Osteoblast (primary cell): ENCODE measurements at regions not wholly inside any gene's neighbourhood (a gene's known extent, or its start where the extent isn't known, plus 50 kb on each side); places are given as distances from the start of the nearest gene placed in this dataset.

Experiments
- DNase-seq: peaks from one replicate; pipeline ENCODE4 v3.0.0; 2011; ENCODE audit warnings: low spot score, mixed read lengths; ENCODE audit not compliant: insufficient read length; ENCODE audit errors: missing footprints
- H2AFZ ChIP-seq: 2 replicates; pipeline ENCODE4 v1.6.0; 2011; ENCODE audit warnings: mild to moderate bottlenecking, low read length
- H3K27ac ChIP-seq: 2 replicates; pipeline ENCODE4 v1.5.1; 2011; ENCODE audit warnings: mild to moderate bottlenecking, low read depth, low read length, moderate library complexity
- H3K27me3 ChIP-seq: 2 replicates; pipeline ENCODE4 v1.6.0; 2012; ENCODE audit warnings: mild to moderate bottlenecking, control low read depth, inconsistent platforms, low read length, moderate library complexity; ENCODE audit not compliant: insufficient read depth
- H3K36me3 ChIP-seq: 2 replicates; pipeline ENCODE4 v1.5.1; 2011; ENCODE audit warnings: mild to moderate bottlenecking, low read length, control low read depth, moderate library complexity; ENCODE audit not compliant: insufficient read depth
- H3K4me1 ChIP-seq: 2 replicates; pipeline ENCODE4 v1.5.1; 2011; ENCODE audit warnings: mild to moderate bottlenecking, low read length, control low read depth, moderate library complexity; ENCODE audit not compliant: insufficient read depth
- H3K4me2 ChIP-seq: 2 replicates; pipeline ENCODE4 v1.6.0; 2011; ENCODE audit warnings: mild to moderate bottlenecking, low read length; ENCODE audit not compliant: insufficient read depth
- H3K4me3 ChIP-seq: fragments of 200-600 bp; sonication (generic); 3 replicates; pipeline ENCODE4 v1.5.1; 2012; ENCODE audit warnings: mild to moderate bottlenecking, low read length, inconsistent platforms; ENCODE audit not compliant: insufficient read depth
- H3K79me2 ChIP-seq: 2 replicates; pipeline ENCODE4 v1.6.0; 2012; ENCODE audit warnings: mild to moderate bottlenecking, low read length, control low read depth, inconsistent platforms; ENCODE audit not compliant: insufficient read depth
- H3K9me3 ChIP-seq: 2 replicates; pipeline ENCODE4 v1.5.1; 2011; ENCODE audit warnings: low read depth, low read length, control low read depth
- H4K20me1 ChIP-seq: 2 replicates; pipeline ENCODE4 v1.6.0; 2012; ENCODE audit warnings: mild to moderate bottlenecking, low read length, control low read depth; ENCODE audit not compliant: insufficient read depth
- CTCF ChIP-seq: IDR thresholded peaks from 2 replicates; pipeline ENCODE4 v1.5.1; 2011; ENCODE audit warnings: mild to moderate bottlenecking, low read depth, low read length, moderate library complexity; ENCODE audit errors: extremely low read depth

GRCh38 chr11:57047610-57048009, 58.9 kb downstream of the OR5AK2 start:
- no peaks in the 10 kb centered on the region for H3K27me3 ChIP-seq
- H4K20me1 ChIP-seq, result no peaks in the 10 kb centered on the region
- no peaks in the 10 kb centered on the region for H3K36me3 ChIP-seq
- TF ChIP-seq CTCF, result no peak
- H3K27ac ChIP-seq, result no peak overlapping the region
- no peak overlapping the region for H3K4me3 ChIP-seq
- H3K9me3 ChIP-seq, result no peaks in the 10 kb centered on the region
- H3K79me2 ChIP-seq, result no peaks in the 10 kb centered on the region
- DNase-seq, result no peak
- no peak overlapping the region for H3K4me2 ChIP-seq
- no peaks in the 10 kb centered on the region for H3K4me1 ChIP-seq
- H2AFZ ChIP-seq, result no peak overlapping the region

- no peaks in the 10 kb centered on the region for H3K4me1 ChIP-seq
- no peaks in the 10 kb centered on the region for H4K20me1 ChIP-seq
- DNase-seq, result no peak
Measured at GRCh38 chr11:57049749-57050148, 61.0 kb downstream of the OR5AK2 start.

GRCh38 chr11:57054817-57055216, 66.1 kb downstream of the OR5AK2 start:
- H3K4me2 ChIP-seq, result no peak overlapping the region
- no peak overlapping the region for H3K4me3 ChIP-seq
- H4K20me1 ChIP-seq, result no peaks in the 10 kb centered on the region
- H2AFZ ChIP-seq, result no peak overlapping the region
- H3K36me3 ChIP-seq, result no peaks in the 10 kb centered on the region
- H3K27me3 ChIP-seq, result no peaks in the 10 kb centered on the region
- H3K9me3 ChIP-seq, result no peaks in the 10 kb centered on the region
- DNase-seq, result no peak
- H3K4me1 ChIP-seq, result no peaks in the 10 kb centered on the region
- H3K27ac ChIP-seq, result no peak overlapping the region
- no peaks in the 10 kb centered on the region for H3K79me2 ChIP-seq
- no peak for TF ChIP-seq CTCF

More at GRCh38 chr11:57049749-57050148, 61.0 kb downstream of the OR5AK2 start:
- no peak overlapping the region for H2AFZ ChIP-seq
- H3K9me3 ChIP-seq, result no peaks in the 10 kb centered on the region
- H3K4me3 ChIP-seq, result no peak overlapping the region
- H3K27ac ChIP-seq, result no peak overlapping the region
- no peaks in the 10 kb centered on the region for H3K36me3 ChIP-seq
- no peaks in the 10 kb centered on the region for H3K27me3 ChIP-seq
- H3K4me2 ChIP-seq, result no peak overlapping the region
- no peaks in the 10 kb centered on the region for H3K79me2 ChIP-seq
- no peak for TF ChIP-seq CTCF

GRCh38 chr11:57055744-57056143, 67.0 kb downstream of the OR5AK2 start:
- DNase-seq, result no peak
- no peaks in the 10 kb centered on the region for H3K27me3 ChIP-seq
- H3K36me3 ChIP-seq, result no peaks in the 10 kb centered on the region
- TF ChIP-seq CTCF, result no peak
- no peak overlapping the region for H3K27ac ChIP-seq
- no peak overlapping the region for H3K4me2 ChIP-seq
- H4K20me1 ChIP-seq, result no peaks in the 10 kb centered on the region
- no peak overlapping the region for H2AFZ ChIP-seq
- no peaks in the 10 kb centered on the region for H3K79me2 ChIP-seq
- H3K4me3 ChIP-seq, result no peak overlapping the region
- no peaks in the 10 kb centered on the region for H3K9me3 ChIP-seq
- H3K4me1 ChIP-seq, result no peaks in the 10 kb centered on the region
